ENCODE measurements at regions not wholly inside any gene's neighbourhood (a gene's known extent, or its start where the extent isn't known, plus 50 kb on each side); places are given as distances from the start of the nearest gene placed in this dataset.

DNA sequence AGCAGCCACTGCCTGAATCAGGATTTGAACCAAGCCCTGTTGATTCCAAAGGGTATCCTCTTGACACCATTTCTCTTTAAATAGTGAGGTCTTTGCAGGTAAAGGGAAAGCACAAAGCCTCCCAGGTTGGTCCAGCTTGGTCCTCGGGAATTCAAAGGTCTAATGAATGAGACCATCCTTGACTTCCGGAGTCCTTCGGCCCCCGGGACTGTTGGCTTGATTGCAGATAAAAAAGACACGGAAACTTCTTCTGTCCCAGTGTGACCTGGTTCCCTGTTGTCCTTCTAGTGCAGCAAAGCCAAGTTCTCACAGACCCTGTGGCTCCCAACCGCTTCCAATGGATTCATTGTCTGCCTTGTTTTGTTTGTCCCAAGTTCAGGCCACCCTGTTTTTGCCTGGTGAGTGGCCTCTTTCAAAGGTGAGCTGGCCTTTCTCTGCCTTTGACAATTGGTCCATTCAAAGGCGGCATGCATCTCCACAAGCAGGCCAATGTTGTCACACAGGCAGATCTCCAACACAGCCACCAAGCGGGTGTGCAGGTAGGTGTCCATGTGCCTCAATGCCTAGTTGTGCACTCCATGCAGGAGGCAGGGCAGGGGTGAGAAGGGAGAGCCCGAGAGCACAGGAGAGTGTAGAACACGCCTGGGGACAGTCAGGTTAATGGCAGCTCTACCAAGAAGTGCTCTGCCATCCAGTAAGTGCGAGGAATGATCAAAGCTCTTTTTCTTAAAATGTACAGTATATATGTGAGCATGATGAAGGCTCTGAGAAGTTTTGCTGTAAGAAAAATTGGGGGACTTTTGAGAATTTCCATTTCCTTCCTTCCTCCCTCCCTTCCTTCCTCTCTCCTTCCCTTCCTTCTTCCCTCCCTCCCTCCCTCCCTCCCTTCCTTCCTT is 82.1 kb upstream of the ZBTB40 start:
- TF ChIP-seq FOXA1 (IDR thresholded peaks at IDR 0.05) (no peak), FOXM1 (IDR thresholded peaks at IDR 0.05; ENCODE audit: borderline replicate concordance) (no peak), SP1 (IDR thresholded peaks at IDR 0.05) (no peak), NFRKB (IDR thresholded peaks at IDR 0.05) (no peak), FOXK2 (IDR thresholded peaks at IDR 0.05) (no peak)
